T-cell (primary cell): ENCODE measurements at regions not wholly inside any gene's neighbourhood (a gene's known extent, or its start where the extent isn't known, plus 50 kb on each side); places are given as distances from the start of the nearest gene placed in this dataset.

Experiments used
- ATAC-seq, 4 experiments: fragments of 200-7000 bp in 3 of 4; fragments of 150-1000 bp in 1 of 4; cut with Tn5 transposase; replicated peaks in 1 of 4; 1 replicate in 3 of 4; 2 replicates in 1 of 4; pipeline ENCODE4 v1.10.0; 2021; ENCODE audit warnings: moderate library complexity in 3 of 4, mild to moderate bottlenecking in 2 of 4, moderate number of reproducible peaks in 1 of 4
- CTCF ChIA-PET, 2 donors: fragments of 300-600 bp; sonication (Branson Sonifier 250); formaldehyde crosslinking; loops; one replicate each; lab custom pipeline; 2022; ENCODE audit warnings: antibody characterized with exemption in 2 of 2; lab: Charles Lee
- POLR2A ChIA-PET, 2 donors: fragments of 300-600 bp; sonication (Branson Sonifier 250); formaldehyde crosslinking; loops; one replicate each; lab custom pipeline; 2022; ENCODE audit warnings: antibody characterized with exemption in 2 of 2; lab: Charles Lee
- DNase-seq, 35 experiments: peaks; one replicate each; pipeline versions ENCODE4 v3.0.0 to v3.0.0-alpha.2; 2013 to 2023
- H3K27ac ChIP-seq: one replicate; pipeline ENCODE4 v1.5.1; 2013; ENCODE audit warnings: low read length
- H3K27me3 ChIP-seq, 2 experiments: replicated peaks in 1 of 2; 1 replicate in 1 of 2; 2 replicates in 1 of 2; pipeline versions ENCODE4 v1.6.1 to v1.7.0; 2013; ENCODE audit warnings: low read length in 1 of 2, mixed read lengths in 1 of 2; ENCODE audit not compliant: control insufficient read depth in 2 of 2, insufficient read depth in 2 of 2; ENCODE audit errors: extremely low read depth in 1 of 2
- H3K36me3 ChIP-seq, 2 donors: 1 replicate in 1 of 2; 2 replicates in 1 of 2; pipeline versions ENCODE4 v1.6.1 to v1.7.0; 2013; ENCODE audit warnings: low read length in 1 of 2; ENCODE audit not compliant: control insufficient read depth in 2 of 2, insufficient read depth in 1 of 2; ENCODE audit errors: extremely low read depth in 1 of 2
- H3K4me1 ChIP-seq, 2 experiments: 1 replicate in 1 of 2; 2 replicates in 1 of 2; pipeline versions ENCODE4 v1.6.1 to v1.7.0; 2013; ENCODE audit warnings: low read length in 2 of 2, mixed read lengths in 1 of 2; ENCODE audit not compliant: insufficient read depth in 2 of 2, control insufficient read depth in 1 of 2; ENCODE audit errors: extremely low read depth in 1 of 2
- H3K4me3 ChIP-seq, 2 donors: 1 replicate in 1 of 2; 2 replicates in 1 of 2; pipeline versions ENCODE4 v1.5.1 to v1.7.0; 2013; ENCODE audit warnings: mild to moderate bottlenecking in 2 of 2, low read length in 1 of 2, moderate library complexity in 1 of 2; ENCODE audit not compliant: control insufficient read depth in 1 of 2; ENCODE audit errors: extremely low read depth in 1 of 2
- H3K9me3 ChIP-seq: 2 replicates; pipeline ENCODE4 v1.7.0; 2013
- H3K27ac Mint-ChIP-seq, 2 donors: one replicate each; pipeline ENCODE4 v1.8.0; 2020 to 2021; ENCODE audit warnings: mild to moderate bottlenecking in 2 of 2, mixed read lengths in 2 of 2
- H3K27me3 Mint-ChIP-seq, 2 donors: one replicate each; pipeline ENCODE4 v1.8.0; 2021 to 2022; ENCODE audit warnings: mixed read lengths in 2 of 2
- H3K36me3 Mint-ChIP-seq: one replicate; pipeline ENCODE4 v1.8.0; 2021; ENCODE audit warnings: mixed read lengths
- H3K4me1 Mint-ChIP-seq, 3 donors: one replicate each; pipeline ENCODE4 v1.8.0; 2020 to 2022; ENCODE audit warnings: mixed read lengths in 3 of 3, mild to moderate bottlenecking in 1 of 3
- H3K4me3 Mint-ChIP-seq, 3 donors: one replicate each; pipeline ENCODE4 v1.8.0; 2020 to 2022; ENCODE audit warnings: mild to moderate bottlenecking in 3 of 3, mixed read lengths in 3 of 3, moderate library complexity in 3 of 3
- H3K9me3 Mint-ChIP-seq, 3 donors: one replicate each; pipeline ENCODE4 v1.8.0; 2020 to 2022; ENCODE audit warnings: mixed read lengths in 3 of 3
- WGBS: methylation state at CpG from one replicate; pipeline ENCODE4 v1.1.5; 2013; ENCODE audit warnings: missing lambda C conversion rate; ENCODE audit not compliant: insufficient coverage; 5-methylcytosine and 5-hydroxymethylcytosine counted together

GRCh38 chr10:117670116-117670904 lies 127.8 kb downstream of the EMX2 start:
- no peaks in the 10 kb centered on the region for H3K4me1 ChIP-seq
- no peaks in the 10 kb centered on the region for H3K9me3 ChIP-seq
- Mint-ChIP-seq H3K4me1 (no peaks in the 10 kb centered on the region), H3K9me3 (peaks cover 0 to 3% (median 0%) of the 10 kb centered on the region in 3 donors), H3K27ac (no peak overlapping the region), H3K36me3 (no peaks in the 10 kb centered on the region), H3K4me3 (no peak overlapping the region), H3K27me3 (peaks cover 0 to 19% of the 10 kb centered on the region in 2 donors)
- no peaks in the 10 kb centered on the region for H3K36me3 ChIP-seq
- ATAC-seq = no peak
- POLR2A ChIA-PET = no interaction called here
- DNase-seq = no peak
- no peak overlapping the region for H3K27ac ChIP-seq
- peaks cover 0 to 9% of the 10 kb centered on the region in 2 experiments for H3K27me3 ChIP-seq
- no peak overlapping the region for H3K4me3 ChIP-seq
- 81% methylated on average over 6 of the region's 7 CpGs for WGBS
- CTCF ChIA-PET = no interaction called here

DNA sequence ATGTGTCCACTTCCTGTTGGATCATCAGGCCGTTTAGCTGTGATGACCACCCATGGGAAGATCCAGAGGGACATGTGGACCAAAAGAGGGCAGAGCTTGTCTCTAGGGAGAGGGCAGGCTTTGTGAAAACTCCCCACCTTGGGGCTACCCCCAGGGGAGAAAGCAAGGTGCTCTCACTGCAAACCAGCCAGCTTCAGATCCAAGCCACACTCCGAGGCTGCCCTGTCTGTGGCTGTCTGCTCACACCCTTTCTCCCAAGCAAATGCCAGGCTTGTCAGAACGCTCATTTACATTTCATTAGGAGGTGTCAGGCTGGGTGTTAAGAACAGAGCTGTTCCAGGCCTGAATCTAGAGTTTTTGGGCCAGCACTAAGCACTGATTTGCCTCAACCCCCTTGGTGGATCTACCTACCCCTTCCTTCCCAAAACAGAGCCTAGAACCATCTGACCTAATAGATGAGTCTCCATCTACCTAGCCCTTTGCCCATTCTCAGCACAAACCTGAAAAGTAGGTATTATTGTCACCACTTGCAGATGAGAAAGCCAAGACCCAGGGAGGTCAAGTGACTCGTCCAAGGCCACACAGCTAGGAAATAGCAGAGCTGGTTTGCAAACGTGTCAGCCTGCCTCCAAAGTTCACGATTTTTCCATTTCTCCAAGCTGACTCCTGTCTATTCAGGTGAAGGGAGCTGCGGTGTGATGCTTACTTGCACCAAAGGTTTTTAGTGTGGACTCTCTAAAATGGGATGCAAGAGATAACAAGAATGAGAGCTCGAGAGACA lies 130.9 kb downstream of the EMX2 start:
- no peak overlapping the region for H3K27ac Mint-ChIP-seq
- no peaks in the 10 kb centered on the region for H3K36me3 Mint-ChIP-seq
- WGBS = 95% methylated on average over 2 of the region's 8 CpGs
- POLR2A ChIA-PET = no interaction called here
- H3K4me1 ChIP-seq = no peaks in the 10 kb centered on the region
- H3K27me3 Mint-ChIP-seq = peaks cover 0 to 13% of the 10 kb centered on the region in 2 donors
- DNase-seq (no peak), ATAC-seq (no peak)
- H3K36me3 ChIP-seq = no peaks in the 10 kb centered on the region
- H3K4me1 Mint-ChIP-seq = no peaks in the 10 kb centered on the region
- CTCF ChIA-PET = no interaction called here
- H3K27me3 ChIP-seq = peaks cover 2 to 6% of the 10 kb centered on the region in 2 experiments
- H3K9me3 Mint-ChIP-seq = no peaks in the 10 kb centered on the region
- no peak overlapping the region for H3K4me3 Mint-ChIP-seq
- H3K4me3 ChIP-seq = no peak overlapping the region
- H3K27ac ChIP-seq = no peak overlapping the region
- no peaks in the 10 kb centered on the region for H3K9me3 ChIP-seq

DNA sequence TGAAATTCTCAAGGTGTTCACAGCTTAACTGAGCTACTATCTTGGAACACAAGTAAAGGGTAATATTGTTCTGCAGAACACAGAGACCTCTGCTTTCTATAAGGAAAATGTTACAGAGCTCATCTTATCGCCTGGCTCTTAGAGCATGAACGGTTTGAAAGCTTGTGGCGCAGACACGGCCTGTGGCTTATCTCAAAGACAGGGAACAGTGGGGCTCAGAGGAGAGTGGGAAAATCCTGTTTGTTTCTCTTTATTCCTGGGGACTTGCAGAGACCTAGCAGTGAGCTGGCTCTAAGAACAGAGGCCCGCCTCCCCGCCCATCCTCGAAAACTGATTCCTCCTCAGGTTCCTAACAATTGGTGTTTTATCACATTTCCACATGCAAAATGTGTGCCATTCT lies 131.7 kb downstream of the EMX2 start:
- H3K4me1 Mint-ChIP-seq = no peaks in the 10 kb centered on the region
- no peak overlapping the region for H3K27ac ChIP-seq
- no peaks in the 10 kb centered on the region for H3K36me3 ChIP-seq
- no peaks in the 10 kb centered on the region for H3K36me3 Mint-ChIP-seq
- H3K4me3 Mint-ChIP-seq = no peak overlapping the region
- ChIA-PET POLR2A (no interaction called here), CTCF (no interaction called here)
- ATAC-seq (no peak), DNase-seq (no peak)
- peaks cover 0 to 3% (median 0%) of the 10 kb centered on the region in 3 donors for H3K9me3 Mint-ChIP-seq
- peaks cover 0 to 17% of the 10 kb centered on the region in 2 donors for H3K27me3 Mint-ChIP-seq
- H3K27ac Mint-ChIP-seq = no peak overlapping the region
- 83% methylated on average over 7 of the region's 7 CpGs for WGBS
- peaks cover 2 to 4% of the 10 kb centered on the region in 2 experiments for H3K27me3 ChIP-seq
- no peak overlapping the region for H3K4me3 ChIP-seq
- H3K4me1 ChIP-seq = no peaks in the 10 kb centered on the region
- H3K9me3 ChIP-seq = no peaks in the 10 kb centered on the region

- Histone ChIP-seq H3K27ac (no peak overlapping the region), H3K36me3 (no peaks in the 10 kb centered on the region), H3K27me3 (peaks cover 2 to 4% of the 10 kb centered on the region in 2 experiments), H3K9me3 (no peaks in the 10 kb centered on the region), H3K4me3 (no peak overlapping the region), H3K4me1 (no peaks in the 10 kb centered on the region)
- Mint-ChIP-seq H3K9me3 (peaks cover 0 to 3% (median 0%) of the 10 kb centered on the region in 3 donors), H3K4me1 (no peaks in the 10 kb centered on the region), H3K27me3 (peaks cover 0 to 17% of the 10 kb centered on the region in 2 donors), H3K27ac (no peak overlapping the region), H3K4me3 (no peak overlapping the region), H3K36me3 (no peaks in the 10 kb centered on the region)
- ChIA-PET POLR2A (no interaction called here), CTCF (no interaction called here)
- DNase-seq (no peak), ATAC-seq (no peak)
- no CpG with 5 or more reads among the region's 6 CpGs for WGBS
Observed at GRCh38 chr10:117674646-117675045, 132.1 kb downstream of the EMX2 start.

- H3K4me1 ChIP-seq = no peaks in the 10 kb centered on the region
- DNase-seq (no peak), ATAC-seq (no peak)
- peaks cover 2 to 4% of the 10 kb centered on the region in 2 experiments for H3K27me3 ChIP-seq
- Mint-ChIP-seq H3K4me1 (no peaks in the 10 kb centered on the region), H3K36me3 (no peaks in the 10 kb centered on the region), H3K27ac (no peak overlapping the region), H3K4me3 (no peak overlapping the region), H3K27me3 (peaks cover 0 to 17% of the 10 kb centered on the region in 2 donors), H3K9me3 (peaks cover 0 to 3% (median 0%) of the 10 kb centered on the region in 3 donors)
- no peaks in the 10 kb centered on the region for H3K36me3 ChIP-seq
- H3K27ac ChIP-seq = no peak overlapping the region
- no peak overlapping the region for H3K4me3 ChIP-seq
- no peaks in the 10 kb centered on the region for H3K9me3 ChIP-seq
- CTCF ChIA-PET = no interaction called here
- POLR2A ChIA-PET = no interaction called here
- WGBS = 75% methylated on average over 3 of the region's 15 CpGs
Observed at GRCh38 chr10:117675514-117676055, 133.0 kb downstream of the EMX2 start.

- 55% methylated on average over 5 of the region's 7 CpGs for WGBS
- Mint-ChIP-seq H3K27ac (no peak overlapping the region), H3K36me3 (no peaks in the 10 kb centered on the region), H3K9me3 (peaks cover 0 to 3% (median 0%) of the 10 kb centered on the region in 3 donors), H3K4me3 (no peak overlapping the region), H3K27me3 (peaks cover 2 to 17% of the 10 kb centered on the region in 2 donors), H3K4me1 (no peaks in the 10 kb centered on the region)
- Histone ChIP-seq H3K9me3 (no peaks in the 10 kb centered on the region), H3K4me1 (no peaks in the 10 kb centered on the region), H3K36me3 (no peaks in the 10 kb centered on the region), H3K27ac (no peak overlapping the region), H3K27me3 (peaks cover 2 to 4% of the 10 kb centered on the region in 2 experiments), H3K4me3 (no peak overlapping the region)
- ChIA-PET POLR2A (no interaction called here), CTCF (interaction anchor here in 1 of 2 donors (0.7 kb wide), 1 partner anchor 55 kb away, joined by 4 read pairs; no protein-coding TSS in a partner anchor)
- DNase-seq = no peak
- no peak for ATAC-seq
Observed at GRCh38 chr10:117677239-117677638, 134.7 kb downstream of the EMX2 start.
